ENCODE measurements at regions not wholly inside any gene's neighbourhood (a gene's known extent, or its start where the extent isn't known, plus 50 kb on each side); places are given as distances from the start of the nearest gene placed in this dataset.

GRCh38 chr1:188822248-188822647, 1655.4 kb downstream of the BRINP3 start:
- TF ChIP-seq CTCF (conservative IDR thresholded peaks at IDR 0.05; ENCODE audit: low read depth in 2 of 2) (no peak), EZH2 (IDR thresholded peaks at IDR 0.05; ENCODE audit: low read depth, unreplicated experiment) (no peak), EZH2phosphoT487 (IDR thresholded peaks at IDR 0.05; ENCODE audit: unreplicated experiment) (no peak), ZNF331 (CRISPR knock-in tag; IDR thresholded peaks at IDR 0.05; ENCODE audit: low read depth) (no peak), POLR2AphosphoS5 (IDR thresholded peaks at IDR 0.05; ENCODE audit: low read depth) (no peak), ETS1 (IDR thresholded peaks at IDR 0.05) (no peak), ZNF462 (CRISPR knock-in tag; IDR thresholded peaks at IDR 0.05) (no peak), JUNB (IDR thresholded peaks at IDR 0.05; ENCODE audit: unreplicated experiment) (no peak), REST (IDR thresholded peaks at IDR 0.05; ENCODE audit: unreplicated experiment) (no peak), NANOG (IDR thresholded peaks at IDR 0.05; ENCODE audit: borderline replicate concordance) (no peak), ZNF114 (CRISPR knock-in tag; IDR thresholded peaks at IDR 0.05) (no peak), CREB1 (CRISPR knock-in tag; IDR thresholded peaks at IDR 0.05; ENCODE audit: low read depth) (no peak)

All from GM23338 (cell line).